ENCODE measurements at regions not wholly inside any gene's neighbourhood (a gene's known extent, or its start where the extent isn't known, plus 50 kb on each side); places are given as distances from the start of the nearest gene placed in this dataset.
A peak's percentile ranks its signal among the peaks of the same experiment; 100 is the strongest.

GRCh38 chr3:101077361-101078011 lies 84.3 kb upstream of the ABI3BP start:
- no peak for DNase-seq (ENCODE audit: low read depth)
- no peak for TF ChIP-seq CTCF (IDR thresholded peaks at IDR 0.05; ENCODE audit: low read depth, low read length, missing control alignments)

GRCh38 chr3:101074518-101074917 lies 81.3 kb upstream of the ABI3BP start:
- no peak for TF ChIP-seq CTCF (IDR thresholded peaks at IDR 0.05; ENCODE audit: low read depth, low read length, missing control alignments)
- H3K4me3 ChIP-seq (ENCODE audit: low read depth, low read length) = no peak overlapping the region
- DNase-seq (ENCODE audit: low read depth) = no peak

More at GRCh38 chr3:101077361-101078011, 84.3 kb upstream of the ABI3BP start:
- H3K4me3 ChIP-seq (ENCODE audit: low read depth, low read length) = no peak overlapping the region

- H3K4me3 ChIP-seq (ENCODE audit: low read depth, low read length) = no peak overlapping the region
- DNase-seq (ENCODE audit: low read depth) = no peak
- no peak for TF ChIP-seq CTCF (IDR thresholded peaks at IDR 0.05; ENCODE audit: low read depth, low read length, missing control alignments)
These were observed 79.1 kb upstream of the ABI3BP start for GRCh38 chr3:101072300-101072699.

GRCh38 chr3:101070799-101071121 lies 77.5 kb upstream of the ABI3BP start:
- no peak overlapping the region for H3K4me3 ChIP-seq (ENCODE audit: low read depth, low read length)
- TF ChIP-seq CTCF (IDR thresholded peaks at IDR 0.05; ENCODE audit: low read depth, low read length, missing control alignments) = no peak
- DNase-seq (ENCODE audit: low read depth) = no peak

- peak; percentile 21 for DNase-seq (ENCODE audit: low read depth)
- peak; percentile 90 for TF ChIP-seq CTCF (IDR thresholded peaks at IDR 0.05; ENCODE audit: low read depth, low read length, missing control alignments)
- no peak overlapping the region for H3K4me3 ChIP-seq (ENCODE audit: low read depth, low read length)
These were observed 76.9 kb upstream of the ABI3BP start for GRCh38 chr3:101069901-101070798.

GRCh38 chr3:101068876-101069606 lies 75.8 kb upstream of the ABI3BP start:
- no peak for DNase-seq (ENCODE audit: low read depth)
- no peak for TF ChIP-seq CTCF (IDR thresholded peaks at IDR 0.05; ENCODE audit: low read depth, low read length, missing control alignments)
- no peak overlapping the region for H3K4me3 ChIP-seq (ENCODE audit: low read depth, low read length)
